Fibroblast of pulmonary artery (primary cell): ENCODE measurements at regions not wholly inside any gene's neighbourhood (a gene's known extent, or its start where the extent isn't known, plus 50 kb on each side); places are given as distances from the start of the nearest gene placed in this dataset.

ENCODE experiments used
- DNase-seq: peaks from one replicate; pipeline ENCODE4 v3.0.0-alpha.2; 2010; ENCODE audit warnings: low read depth
- H3K4me3 ChIP-seq: replicated peaks from 2 replicates; pipeline ENCODE4 v1.5.1; 2011; ENCODE audit warnings: low read depth, mild to moderate bottlenecking, control low read depth, low read length, moderate library complexity
- TF ChIP-seq, protein P1 (sequence below): IDR thresholded peaks from 2 replicates; pipeline ENCODE4 v1.5.1; 2011; ENCODE audit warnings: mild to moderate bottlenecking, control low read depth, low read length, inconsistent platforms; ENCODE audit errors: missing control alignments

GRCh38 chr18:10142056-10142455 lies 228.2 kb downstream of the VAPA start:
- TF ChIP-seq, protein P1, sequence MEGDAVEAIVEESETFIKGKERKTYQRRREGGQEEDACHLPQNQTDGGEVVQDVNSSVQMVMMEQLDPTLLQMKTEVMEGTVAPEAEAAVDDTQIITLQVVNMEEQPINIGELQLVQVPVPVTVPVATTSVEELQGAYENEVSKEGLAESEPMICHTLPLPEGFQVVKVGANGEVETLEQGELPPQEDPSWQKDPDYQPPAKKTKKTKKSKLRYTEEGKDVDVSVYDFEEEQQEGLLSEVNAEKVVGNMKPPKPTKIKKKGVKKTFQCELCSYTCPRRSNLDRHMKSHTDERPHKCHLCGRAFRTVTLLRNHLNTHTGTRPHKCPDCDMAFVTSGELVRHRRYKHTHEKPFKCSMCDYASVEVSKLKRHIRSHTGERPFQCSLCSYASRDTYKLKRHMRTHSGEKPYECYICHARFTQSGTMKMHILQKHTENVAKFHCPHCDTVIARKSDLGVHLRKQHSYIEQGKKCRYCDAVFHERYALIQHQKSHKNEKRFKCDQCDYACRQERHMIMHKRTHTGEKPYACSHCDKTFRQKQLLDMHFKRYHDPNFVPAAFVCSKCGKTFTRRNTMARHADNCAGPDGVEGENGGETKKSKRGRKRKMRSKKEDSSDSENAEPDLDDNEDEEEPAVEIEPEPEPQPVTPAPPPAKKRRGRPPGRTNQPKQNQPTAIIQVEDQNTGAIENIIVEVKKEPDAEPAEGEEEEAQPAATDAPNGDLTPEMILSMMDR, result no peak

DNA sequence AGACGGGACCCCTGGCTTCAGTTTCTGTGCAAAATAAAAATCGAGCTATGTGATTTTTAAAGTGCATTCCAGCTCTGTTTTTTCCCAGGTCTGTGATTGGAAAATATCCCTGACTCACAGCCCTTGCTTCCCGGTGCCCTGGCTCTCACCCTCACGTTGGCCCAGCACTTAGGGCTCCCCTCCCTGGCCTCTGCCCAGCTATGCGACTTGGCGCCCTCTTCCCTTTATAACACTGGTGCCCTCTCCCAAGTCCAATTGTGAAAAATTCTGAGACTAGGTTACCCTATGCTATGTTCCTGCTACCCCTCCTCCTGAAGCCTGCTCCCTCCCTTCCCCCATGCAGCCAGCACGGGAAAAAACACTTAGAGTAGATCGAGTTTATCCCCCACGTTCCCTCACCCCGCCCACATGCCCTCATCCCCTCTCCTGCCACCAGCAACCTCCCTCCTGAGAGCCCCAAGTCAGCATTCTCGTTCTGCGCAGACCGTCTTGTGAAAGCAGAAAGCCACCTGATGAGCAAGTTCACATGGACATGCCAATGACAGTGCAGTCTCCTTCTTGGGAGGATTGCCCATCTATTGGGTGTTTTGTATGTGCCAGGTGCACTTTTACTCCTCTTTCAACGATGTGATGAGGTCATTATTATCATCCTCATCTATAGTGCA lies 228.8 kb downstream of the VAPA start:
- peak; percentile 41 for DNase-seq
- TF ChIP-seq, protein P1, result no peak
- H3K4me3 ChIP-seq, result no peak overlapping the region

More at GRCh38 chr18:10142056-10142455, 228.2 kb downstream of the VAPA start:
- H3K4me3 ChIP-seq, result no peak overlapping the region
- no peak for DNase-seq

- TF ChIP-seq, protein P1, result no peak
- no peak for DNase-seq
- no peak overlapping the region for H3K4me3 ChIP-seq
These were observed 229.8 kb downstream of the VAPA start for GRCh38 chr18:10143596-10143995.

DNA sequence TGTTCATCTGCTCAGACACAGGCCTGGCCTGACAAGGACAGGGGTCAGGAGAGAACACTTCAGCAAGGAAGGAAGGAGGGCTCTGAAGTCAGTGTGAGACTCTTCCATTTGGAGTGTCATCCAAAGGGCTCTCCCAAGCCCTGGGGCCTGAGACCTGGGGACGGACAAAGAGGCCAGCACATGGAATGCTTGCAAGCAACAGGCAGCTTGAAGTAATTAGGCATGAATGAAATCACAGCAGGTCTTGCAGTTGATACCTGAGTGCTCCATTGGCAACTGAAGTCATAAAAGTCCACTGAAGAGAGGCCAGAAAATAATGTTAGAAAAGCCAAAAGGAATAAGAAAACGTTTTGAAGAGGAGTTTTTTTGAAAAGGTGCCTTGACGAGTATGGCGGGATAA lies 231.7 kb downstream of the VAPA start:
- H3K4me3 ChIP-seq, result no peak overlapping the region
- DNase-seq, result no peak
- TF ChIP-seq, protein P1, result no peak

DNA sequence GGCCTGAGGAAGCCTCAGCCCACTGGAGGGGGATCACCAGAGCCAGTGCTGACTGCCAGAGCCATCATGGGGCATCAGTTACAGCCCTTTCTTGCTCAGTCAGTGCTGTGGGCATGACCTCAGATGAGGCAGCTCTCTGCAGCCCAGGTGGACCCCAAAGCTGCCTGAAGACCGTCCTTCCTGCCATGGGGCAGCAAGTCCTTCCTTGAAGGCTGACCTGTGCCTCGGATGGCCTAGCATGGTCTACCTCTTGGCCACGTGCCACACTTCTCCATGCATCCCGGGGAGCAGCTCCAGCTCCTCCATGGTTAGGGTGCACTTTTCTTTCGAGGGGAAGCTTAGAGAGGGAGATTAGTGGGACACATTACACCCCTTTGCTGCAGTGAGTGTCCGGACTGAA lies 233.4 kb downstream of the VAPA start:
- no peak for DNase-seq
- TF ChIP-seq, protein P1, result no peak
- H3K4me3 ChIP-seq, result no peak overlapping the region

- TF ChIP-seq, protein P1, result no peak
- H3K4me3 ChIP-seq, result no peak overlapping the region
- DNase-seq, result no peak
These were observed 233.9 kb downstream of the VAPA start for GRCh38 chr18:10147752-10148151.
